Right lobe of liver (tissue), 4 donors: ENCODE measurements at regions not wholly inside any gene's neighbourhood (a gene's known extent, or its start where the extent isn't known, plus 50 kb on each side); places are given as distances from the start of the nearest gene placed in this dataset.

Experiments
- CTCF ChIP-seq, 4 donors: fragments of 200-600 bp in 3 of 4; fragments of 450-650 bp in 1 of 4; IDR thresholded peaks; one replicate each; pipeline versions ENCODE4 v1.5.1 to v1.8.0; 2016 to 2022; ENCODE audit warnings: antibody characterized with exemption in 4 of 4, mild to moderate bottlenecking in 2 of 4
- POLR2A ChIP-seq: fragments of 450-650 bp; IDR thresholded peaks from one replicate; pipeline ENCODE4 v1.6.1; 2017; ENCODE audit warnings: antibody characterized with exemption, mild to moderate bottlenecking
- donor health status: DM: no; HTN: no; CAD: no.
- donor health status: DM: no; HTN: no; CAD: no.
- donor health status: DM: no; HTN: yes; CAD: no.

DNA sequence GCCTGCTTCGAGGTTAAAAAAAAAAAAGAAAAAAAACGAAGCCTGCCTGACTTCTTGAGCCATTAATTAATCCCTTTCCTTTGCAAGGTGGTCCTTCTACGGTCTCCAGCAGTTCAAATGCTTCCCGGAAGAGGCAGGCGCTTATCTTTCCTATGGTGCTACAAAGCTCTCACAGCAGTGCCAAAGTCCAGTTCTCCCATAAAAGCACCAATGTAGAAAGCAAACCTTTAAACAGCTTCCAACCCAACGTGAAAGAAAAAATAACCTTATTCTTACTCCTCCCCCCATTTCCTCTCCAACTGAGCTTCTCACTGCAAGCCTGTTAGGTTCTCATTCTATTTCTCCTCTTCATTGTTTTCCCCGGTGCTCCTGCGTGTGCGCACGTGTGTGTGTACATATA is 317.4 kb upstream of the SOX11 start:
- TF ChIP-seq CTCF (IDR thresholded peaks at IDR 0.05) (no peak), POLR2A (no peak)
